Nephron (organoid): ENCODE measurements at regions not wholly inside any gene's neighbourhood (a gene's known extent, or its start where the extent isn't known, plus 50 kb on each side); places are given as distances from the start of the nearest gene placed in this dataset.

Experiments used
- H3K27ac Mint-ChIP-seq, 3 experiments: 2 replicates each; pipeline ENCODE4 v1.8.0; 2020; ENCODE audit warnings: mixed read lengths in 3 of 3, mild to moderate bottlenecking in 2 of 3, moderate library complexity in 1 of 3
- H3K27me3 Mint-ChIP-seq: 2 replicates; pipeline ENCODE4 v1.8.0; 2021; ENCODE audit warnings: low read depth, mild to moderate bottlenecking, moderate library complexity, mixed read lengths
- H3K36me3 Mint-ChIP-seq: 2 replicates; pipeline ENCODE4 v1.8.0; 2020; ENCODE audit warnings: low read depth, mixed read lengths
- H3K4me1 Mint-ChIP-seq: 2 replicates; pipeline ENCODE4 v1.8.0; 2020; ENCODE audit warnings: mixed read lengths
- H3K4me3 Mint-ChIP-seq, 3 experiments: 2 replicates each; pipeline ENCODE4 v1.8.0; 2020; ENCODE audit warnings: mild to moderate bottlenecking in 3 of 3, mixed read lengths in 3 of 3, moderate library complexity in 2 of 3
- H3K9me3 Mint-ChIP-seq: 2 replicates; pipeline ENCODE4 v1.8.0; 2020; ENCODE audit warnings: mixed read lengths
- TF ChIP-seq, protein P1 (sequence below), 3 experiments: fragments of 200-600 bp; sonication (generic); IDR thresholded peaks; one replicate each; pipeline ENCODE4 v1.5.0; 2021; ENCODE audit warnings: antibody characterized with exemption in 3 of 3; ENCODE audit not compliant: unreplicated experiment in 3 of 3

DNA sequence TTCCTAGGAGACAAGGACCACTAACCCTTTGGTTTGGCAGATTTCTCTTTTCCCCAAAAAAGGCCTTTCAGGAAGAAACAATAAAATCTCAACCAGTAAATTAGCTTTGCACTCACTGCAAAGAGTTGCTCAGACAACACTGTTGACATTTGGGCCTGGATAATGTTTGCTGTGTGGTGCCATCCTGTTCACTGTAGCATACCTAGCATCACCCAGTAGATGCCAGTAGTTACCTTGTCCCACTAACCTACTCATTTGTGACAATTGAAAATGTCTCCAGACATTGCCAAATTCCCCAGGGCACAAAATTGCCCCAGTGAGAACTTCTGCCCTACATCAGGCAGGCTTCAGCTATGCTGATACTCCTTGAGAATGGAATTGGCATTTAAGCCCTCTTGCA is 177.0 kb upstream of the ERCC4 start:
- H3K27ac Mint-ChIP-seq: no peak overlapping the region
- TF ChIP-seq, protein P1, sequence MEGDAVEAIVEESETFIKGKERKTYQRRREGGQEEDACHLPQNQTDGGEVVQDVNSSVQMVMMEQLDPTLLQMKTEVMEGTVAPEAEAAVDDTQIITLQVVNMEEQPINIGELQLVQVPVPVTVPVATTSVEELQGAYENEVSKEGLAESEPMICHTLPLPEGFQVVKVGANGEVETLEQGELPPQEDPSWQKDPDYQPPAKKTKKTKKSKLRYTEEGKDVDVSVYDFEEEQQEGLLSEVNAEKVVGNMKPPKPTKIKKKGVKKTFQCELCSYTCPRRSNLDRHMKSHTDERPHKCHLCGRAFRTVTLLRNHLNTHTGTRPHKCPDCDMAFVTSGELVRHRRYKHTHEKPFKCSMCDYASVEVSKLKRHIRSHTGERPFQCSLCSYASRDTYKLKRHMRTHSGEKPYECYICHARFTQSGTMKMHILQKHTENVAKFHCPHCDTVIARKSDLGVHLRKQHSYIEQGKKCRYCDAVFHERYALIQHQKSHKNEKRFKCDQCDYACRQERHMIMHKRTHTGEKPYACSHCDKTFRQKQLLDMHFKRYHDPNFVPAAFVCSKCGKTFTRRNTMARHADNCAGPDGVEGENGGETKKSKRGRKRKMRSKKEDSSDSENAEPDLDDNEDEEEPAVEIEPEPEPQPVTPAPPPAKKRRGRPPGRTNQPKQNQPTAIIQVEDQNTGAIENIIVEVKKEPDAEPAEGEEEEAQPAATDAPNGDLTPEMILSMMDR (IDR thresholded peaks at IDR 0.05; ENCODE audit: unreplicated experiment in 3 of 3): no peak
- H3K9me3 Mint-ChIP-seq: peaks cover 12% of the 10 kb centered on the region
- H3K4me1 Mint-ChIP-seq: no peaks in the 10 kb centered on the region
- H3K4me3 Mint-ChIP-seq: no peak overlapping the region
- H3K36me3 Mint-ChIP-seq: no peaks in the 10 kb centered on the region
- peaks cover 6% of the 10 kb centered on the region for H3K27me3 Mint-ChIP-seq

DNA sequence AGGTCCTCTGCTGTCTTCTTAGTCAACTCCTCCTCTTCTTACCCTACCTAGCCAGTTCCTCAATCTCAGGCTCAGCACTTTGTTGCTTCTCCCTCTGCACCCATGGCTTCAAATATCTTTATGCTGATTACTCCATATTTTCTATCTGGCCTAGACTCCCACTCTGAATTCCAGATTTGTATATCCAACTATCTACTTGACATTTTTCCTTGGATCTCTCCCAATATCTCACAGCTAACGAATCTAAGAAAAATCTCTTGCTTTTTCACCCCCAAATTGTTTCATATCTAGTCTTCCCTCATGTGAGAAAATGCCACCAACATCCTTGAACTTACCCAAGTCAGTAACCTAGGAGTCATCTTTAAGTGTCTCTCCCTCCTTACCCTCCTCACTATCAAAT is 176.4 kb upstream of the ERCC4 start:
- TF ChIP-seq, protein P1 (IDR thresholded peaks at IDR 0.05; ENCODE audit: unreplicated experiment in 3 of 3): no peak
- H3K4me3 Mint-ChIP-seq: no peak overlapping the region

DNA sequence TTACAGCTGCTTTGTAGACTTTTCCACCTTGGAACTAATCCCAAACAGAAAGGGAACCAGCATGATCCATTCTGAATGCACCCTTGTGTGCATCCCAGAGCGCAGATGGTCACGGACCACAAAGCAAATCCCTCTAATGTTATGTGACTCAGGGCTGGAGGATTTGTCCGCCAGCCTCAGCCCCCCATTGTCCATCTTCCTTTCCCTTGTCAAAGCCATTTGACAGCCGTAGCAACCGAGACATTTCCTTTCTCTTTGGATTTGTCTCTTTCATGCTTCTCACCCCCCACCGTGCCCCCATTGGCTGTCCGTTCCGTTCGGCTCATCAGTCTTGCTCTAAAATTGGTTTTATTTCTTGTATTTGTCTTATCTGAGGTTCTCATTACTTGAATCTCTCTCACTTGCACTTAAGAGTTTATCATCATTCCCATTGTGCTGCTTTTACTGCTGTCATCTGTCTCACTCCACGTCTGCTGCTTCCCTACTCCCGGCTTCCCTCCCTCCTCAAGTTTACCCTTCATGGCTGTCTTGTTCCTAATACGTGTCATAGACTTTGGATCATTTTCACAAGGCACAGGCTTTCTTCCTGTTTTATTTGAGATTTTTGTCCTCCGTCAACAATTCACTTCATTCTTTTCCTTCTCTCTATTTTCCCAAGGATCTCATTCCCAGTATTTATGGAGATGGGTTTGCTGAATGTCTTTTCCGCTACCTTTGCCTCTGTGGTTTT is 163.4 kb upstream of the ERCC4 start:
- H3K9me3 Mint-ChIP-seq: peaks cover 4% of the 10 kb centered on the region
- H3K4me3 Mint-ChIP-seq: no peak overlapping the region
- no peak overlapping the region for H3K27ac Mint-ChIP-seq
- TF ChIP-seq, protein P1 (IDR thresholded peaks at IDR 0.05; ENCODE audit: unreplicated experiment in 3 of 3): no peak
- no peaks in the 10 kb centered on the region for H3K4me1 Mint-ChIP-seq
- peaks cover 19% of the 10 kb centered on the region for H3K27me3 Mint-ChIP-seq
- no peaks in the 10 kb centered on the region for H3K36me3 Mint-ChIP-seq

More for the DNA sequence above, 176.4 kb upstream of the ERCC4 start:
- Mint-ChIP-seq H3K4me1 (no peaks in the 10 kb centered on the region), H3K27ac (no peak overlapping the region), H3K27me3 (peaks cover 6% of the 10 kb centered on the region), H3K9me3 (peaks cover 12% of the 10 kb centered on the region), H3K36me3 (no peaks in the 10 kb centered on the region)

DNA sequence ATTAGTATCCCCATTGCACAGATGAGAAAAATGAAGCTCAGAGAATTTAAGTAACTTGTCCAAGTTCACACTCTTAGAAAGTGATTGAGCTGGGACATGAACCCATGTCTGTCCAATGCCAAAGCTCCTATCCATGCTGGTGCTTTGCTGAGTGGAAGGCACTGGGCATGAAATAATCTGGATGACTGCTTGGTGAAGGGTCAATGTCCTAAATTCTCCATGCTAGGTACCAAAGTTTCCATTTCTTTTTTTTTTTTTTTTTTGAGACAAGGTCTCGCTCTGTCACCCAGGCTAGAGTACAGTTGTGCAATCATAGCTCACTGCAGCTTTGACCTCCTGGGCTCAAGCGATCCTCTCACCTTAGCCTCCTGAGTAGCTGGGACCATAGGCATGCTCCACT is 153.6 kb upstream of the ERCC4 start:
- Mint-ChIP-seq H3K36me3 (no peaks in the 10 kb centered on the region), H3K27ac (no peak overlapping the region), H3K4me3 (no peak overlapping the region), H3K4me1 (no peaks in the 10 kb centered on the region), H3K27me3 (peaks cover 18% of the 10 kb centered on the region), H3K9me3 (no peaks in the 10 kb centered on the region)
- TF ChIP-seq, protein P1 (IDR thresholded peaks at IDR 0.05; ENCODE audit: unreplicated experiment in 3 of 3): no peak

DNA sequence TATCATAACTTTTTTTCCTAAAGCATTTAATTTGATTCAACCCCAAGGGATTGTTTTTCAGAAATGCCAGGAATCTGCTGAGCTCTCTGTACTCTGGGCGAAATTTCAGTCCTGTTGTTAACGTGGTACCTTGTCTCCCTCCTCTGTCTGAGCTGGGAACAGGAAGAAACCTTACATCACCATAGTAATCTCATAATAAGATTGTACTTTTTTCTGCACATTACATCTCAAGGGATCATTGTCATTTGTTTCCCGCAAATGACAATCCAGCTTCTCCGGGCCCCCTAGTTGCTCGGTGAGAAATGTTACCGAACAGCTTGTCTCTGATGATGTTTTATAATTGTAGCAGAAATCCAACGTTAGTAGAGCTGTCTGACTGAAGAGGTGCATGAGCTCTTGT is 152.7 kb upstream of the ERCC4 start:
- no peak overlapping the region for H3K4me3 Mint-ChIP-seq
- H3K9me3 Mint-ChIP-seq: no peaks in the 10 kb centered on the region
- H3K27me3 Mint-ChIP-seq: peaks cover 18% of the 10 kb centered on the region
- H3K27ac Mint-ChIP-seq: no peak overlapping the region
- no peaks in the 10 kb centered on the region for H3K36me3 Mint-ChIP-seq
- TF ChIP-seq, protein P1 (IDR thresholded peaks at IDR 0.05; ENCODE audit: unreplicated experiment in 3 of 3): peak; percentile 57 to 64 (median 63)
- no peaks in the 10 kb centered on the region for H3K4me1 Mint-ChIP-seq

DNA sequence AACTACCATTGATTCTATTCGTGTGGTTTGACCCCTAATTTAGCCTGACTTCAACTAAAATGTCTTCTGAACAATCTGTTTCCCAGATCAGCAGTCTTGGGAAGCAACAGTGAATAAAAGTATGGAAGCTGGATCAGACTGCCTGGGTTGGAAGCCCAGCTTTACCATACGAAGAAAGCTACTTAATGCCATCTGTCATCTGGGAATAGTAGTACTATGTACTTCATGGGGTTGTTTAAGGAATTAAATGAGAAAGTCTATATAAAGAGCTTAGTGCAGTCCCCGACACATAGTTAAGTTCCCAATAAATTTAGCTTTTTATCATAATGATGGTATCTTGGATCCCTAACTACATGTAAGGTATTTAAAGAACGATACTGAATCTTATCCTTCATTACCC is 151.5 kb upstream of the ERCC4 start:
- TF ChIP-seq, protein P1 (IDR thresholded peaks at IDR 0.05; ENCODE audit: unreplicated experiment in 3 of 3): no peak
- Mint-ChIP-seq H3K4me3 (no peak overlapping the region), H3K9me3 (peaks cover 3% of the 10 kb centered on the region), H3K36me3 (no peaks in the 10 kb centered on the region), H3K27me3 (peaks cover 18% of the 10 kb centered on the region), H3K4me1 (no peaks in the 10 kb centered on the region), H3K27ac (no peak overlapping the region)
